GM18907 (cell line): ENCODE measurements at regions not wholly inside any gene's neighbourhood (a gene's known extent, or its start where the extent isn't known, plus 50 kb on each side); places are given as distances from the start of the nearest gene placed in this dataset.
A peak's percentile ranks its signal among the peaks of the same experiment; 100 is the strongest.
"Not testable (repeated sequence)": the region's sequence is repeated elsewhere in the genome, so short reads cannot be mapped to it uniquely, and the experiment has no call there.

Experiments
- ATAC-seq: cut with Tn5 transposase; IDR thresholded peaks from one replicate; pipeline ENCODE4 v1.9.1; 2021; ENCODE audit warnings: mild to moderate bottlenecking, moderate library complexity; ENCODE audit not compliant: unreplicated experiment

- ATAC-seq, result no peak
Measured at GRCh38 chr6:131336596-131336995, 201.3 kb downstream of the AKAP7 start.

DNA sequence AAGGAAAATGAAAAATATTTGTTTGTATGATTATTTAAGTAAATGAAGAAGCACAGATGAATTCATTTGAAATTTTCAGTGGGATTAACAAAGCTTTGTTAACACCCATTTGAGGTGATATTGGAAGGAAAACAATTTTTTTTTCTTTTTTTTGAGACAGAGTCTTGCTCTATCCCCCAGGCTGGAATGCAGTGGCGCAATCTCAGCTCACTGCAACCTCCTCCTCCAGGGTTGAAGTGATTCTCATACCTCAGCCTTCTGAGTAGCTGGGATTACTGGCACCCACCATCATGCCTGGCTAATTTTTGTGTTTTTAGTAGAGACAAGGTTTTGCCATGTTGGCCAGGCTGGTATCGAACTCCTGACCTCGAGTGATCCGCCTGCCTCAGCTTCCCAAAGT, 211.6 kb downstream of the AKAP7 start:
- ATAC-seq, result not testable (repeated sequence)

DNA sequence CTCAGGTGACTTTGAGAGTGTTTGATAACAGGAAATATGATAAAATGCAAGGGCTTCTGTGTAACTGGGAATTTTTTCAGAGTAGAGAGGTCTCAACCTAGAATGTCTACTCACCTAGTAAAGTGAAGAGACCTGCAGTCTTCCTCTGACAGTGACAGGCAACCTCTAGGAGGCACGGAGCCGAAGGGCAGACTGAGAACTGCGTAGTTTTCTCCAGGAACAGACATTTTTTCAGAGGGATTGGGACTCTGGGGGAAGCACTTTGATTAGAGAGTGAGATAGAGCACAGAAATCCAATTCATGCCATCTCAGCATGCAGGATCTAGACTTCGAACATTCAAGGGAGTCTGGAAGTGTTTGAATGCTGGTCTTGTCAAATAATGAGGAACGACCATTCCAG, 213.3 kb downstream of the AKAP7 start:
- no peak for ATAC-seq

- no peak for ATAC-seq
Measured at GRCh38 chr6:131349199-131349598, 213.9 kb downstream of the AKAP7 start.

DNA sequence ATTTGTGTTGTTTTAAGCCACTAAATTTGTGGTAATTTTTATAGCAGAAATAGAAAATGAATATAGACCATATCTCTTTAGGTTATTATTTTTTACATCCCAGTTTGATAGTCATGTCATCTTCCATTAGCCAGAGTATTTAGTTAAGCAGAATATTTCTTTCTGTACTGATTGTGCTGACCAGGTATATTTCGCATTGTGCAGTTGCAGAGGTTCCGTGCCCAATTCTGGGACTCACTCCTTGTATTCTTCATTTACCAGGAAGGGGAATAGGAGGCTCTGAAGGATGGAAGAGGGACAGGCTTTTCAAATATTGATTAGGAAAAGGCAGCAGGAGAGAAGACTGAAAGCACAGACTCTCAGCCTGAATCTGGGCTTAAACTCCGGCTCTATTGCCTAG, 217.8 kb downstream of the AKAP7 start:
- no peak for ATAC-seq

DNA sequence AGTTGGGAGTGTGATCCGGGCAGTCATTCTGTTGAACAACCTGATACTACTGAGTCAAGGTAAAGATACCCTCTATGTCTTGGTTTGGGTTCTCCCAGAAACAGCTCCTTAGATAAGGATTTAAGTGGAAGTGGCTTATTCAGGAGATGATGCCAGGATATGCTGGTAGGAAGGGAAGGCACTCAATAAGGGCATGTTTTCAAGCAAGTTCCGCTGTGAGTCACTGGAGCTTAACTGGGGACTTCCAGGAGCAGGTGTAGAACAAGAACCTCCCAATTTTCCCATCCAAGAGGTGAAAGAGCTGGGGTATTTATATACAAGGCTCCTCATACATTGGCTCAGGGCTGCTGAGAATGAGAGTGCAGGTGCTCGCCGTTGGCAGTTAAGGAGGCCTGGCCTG, 218.6 kb downstream of the AKAP7 start:
- ATAC-seq, result no peak

GRCh38 chr6:131354356-131354755, 218.7 kb upstream of the ARG1 start:
- no peak for ATAC-seq

GRCh38 chr6:131356161-131356560, 216.9 kb upstream of the ARG1 start:
- no peak for ATAC-seq

DNA sequence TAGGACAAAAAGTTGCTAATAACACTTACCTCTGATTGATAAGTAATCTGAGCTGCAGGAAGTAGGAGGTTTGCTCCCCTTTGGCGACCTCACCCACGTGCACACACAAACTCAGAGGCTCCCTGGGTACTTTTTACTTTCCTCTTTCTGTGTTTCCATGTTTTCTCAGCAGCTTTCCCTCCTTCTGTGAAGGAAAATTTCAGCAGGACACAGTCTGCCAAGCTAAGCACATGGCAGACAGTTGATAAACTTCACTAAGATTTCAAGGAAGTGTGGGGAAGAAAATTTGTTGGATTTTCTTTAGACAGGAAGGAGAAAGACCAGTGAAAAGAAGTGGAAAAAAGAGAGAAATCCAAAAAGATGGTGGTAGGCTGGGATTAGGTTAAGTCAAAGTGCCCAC, 215.5 kb upstream of the ARG1 start:
- ATAC-seq, result no peak

DNA sequence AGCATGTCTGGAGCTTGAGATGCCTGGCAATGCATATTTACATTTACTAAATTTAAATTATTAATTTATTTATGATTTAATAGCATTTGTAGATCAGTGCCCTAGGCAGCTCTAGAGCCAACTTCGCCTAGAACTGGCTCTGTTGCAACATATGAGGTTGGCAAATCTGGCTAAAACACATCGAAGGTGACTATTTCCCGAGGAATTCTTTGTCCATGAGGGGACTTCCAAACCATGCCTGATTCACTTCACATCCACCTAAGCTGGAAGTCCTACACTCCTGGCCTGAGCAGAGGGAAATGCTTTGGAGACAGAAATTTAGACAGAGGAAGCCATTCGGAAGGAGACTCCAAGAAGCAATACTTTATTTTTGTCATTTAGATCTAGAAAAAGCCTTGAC, 211.0 kb upstream of the ARG1 start:
- no peak for ATAC-seq

DNA sequence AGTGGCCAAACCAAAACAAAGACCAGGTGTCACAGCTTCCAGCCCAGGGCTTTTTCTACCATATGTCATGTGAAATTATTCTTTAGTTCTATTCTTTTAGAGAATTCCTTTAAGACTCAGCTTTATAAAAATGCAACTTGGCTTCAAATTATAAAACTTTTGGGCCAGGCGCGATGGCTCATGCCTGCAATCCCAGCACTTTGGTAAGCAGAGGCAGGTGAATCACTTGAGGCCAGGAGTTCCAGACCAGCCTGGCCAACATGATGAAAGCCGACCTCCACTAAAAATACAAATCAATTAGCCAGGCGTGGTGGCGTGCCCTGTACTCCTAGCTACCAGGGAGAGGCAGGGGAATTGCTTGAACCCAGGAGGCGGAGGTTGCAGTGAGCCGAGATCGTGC, 210.3 kb upstream of the ARG1 start:
- ATAC-seq, result no peak

DNA sequence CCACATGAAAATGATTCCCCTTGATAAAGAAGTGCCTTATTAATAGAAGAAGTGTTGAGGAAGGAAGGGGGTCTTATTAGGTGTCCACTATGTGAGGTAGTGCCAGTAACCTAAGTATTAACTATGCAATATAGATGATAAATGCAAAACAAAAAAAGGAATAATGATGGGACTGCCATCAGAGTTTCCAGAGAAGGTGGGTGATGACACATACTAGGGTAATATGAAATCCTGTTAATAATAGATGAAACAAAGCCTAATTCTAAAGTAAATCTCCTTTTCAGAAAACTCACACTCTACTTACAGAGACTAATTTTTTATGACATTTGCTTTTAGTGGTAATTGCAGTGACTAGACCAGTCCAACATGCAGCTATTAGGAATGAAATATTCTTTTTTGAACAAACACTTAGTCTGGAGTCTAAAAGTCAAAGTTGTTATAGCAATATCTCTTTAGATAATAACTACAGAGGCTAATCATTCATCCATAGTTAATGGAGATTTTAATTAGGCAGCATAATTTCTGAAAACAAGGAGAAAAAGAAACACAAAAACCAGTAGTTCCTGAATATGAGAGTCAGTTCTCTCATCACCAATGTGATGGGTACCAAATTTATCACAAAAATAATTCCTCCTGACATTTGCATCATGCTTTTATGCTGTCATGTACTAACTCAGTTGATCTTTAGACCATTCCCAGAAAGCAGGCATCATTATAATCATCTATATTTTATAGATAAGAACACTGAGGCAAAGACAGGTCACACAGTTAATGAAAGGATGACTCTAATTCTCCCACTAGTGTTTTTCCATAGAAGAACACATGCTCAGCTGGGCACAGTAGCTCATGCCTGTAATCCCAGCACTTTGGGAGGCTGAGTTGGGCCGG, 208.8 kb upstream of the ARG1 start:
- no peak for ATAC-seq

- ATAC-seq, result no peak
Measured at GRCh38 chr6:131366223-131366622, 206.8 kb upstream of the ARG1 start.

DNA sequence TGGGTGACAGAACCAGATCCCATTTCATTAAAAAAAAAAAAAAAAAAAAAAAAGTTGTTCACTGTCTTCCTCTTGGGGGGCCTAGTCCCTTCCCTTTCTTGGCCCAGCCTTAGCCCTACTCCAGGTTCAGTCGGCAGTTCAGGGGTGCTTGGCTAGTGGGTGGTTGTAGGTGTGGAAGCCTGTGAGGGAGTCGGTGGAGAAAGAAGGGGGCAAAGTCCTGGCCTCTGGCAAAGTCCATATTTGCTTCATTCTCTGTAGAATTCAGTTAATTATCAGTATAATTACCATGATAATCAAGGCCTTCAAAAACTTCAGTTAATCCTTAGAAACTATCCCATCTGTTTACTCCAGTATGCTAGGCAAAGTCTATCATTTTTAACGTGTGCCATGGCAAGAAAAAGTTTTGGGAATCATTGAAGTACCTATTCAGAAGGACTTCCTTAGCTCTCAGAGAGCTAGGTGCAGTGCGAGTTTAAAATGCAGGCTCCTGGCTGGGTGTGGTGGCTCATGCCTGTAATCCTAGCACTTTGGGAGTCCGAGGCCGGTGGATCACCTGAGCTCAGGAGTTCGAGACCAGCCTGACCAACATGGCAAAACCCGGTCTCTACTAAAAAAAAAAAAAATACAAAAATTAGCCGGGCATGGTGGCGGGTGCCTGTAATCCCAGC, 205.7 kb upstream of the ARG1 start:
- ATAC-seq, result no peak

GRCh38 chr6:131368198-131368911, 204.7 kb upstream of the ARG1 start:
- peak; percentile 77 for ATAC-seq

- ATAC-seq, result no peak
Measured at GRCh38 chr6:131372535-131372934, 200.5 kb upstream of the ARG1 start.

- no peak for ATAC-seq
Measured at GRCh38 chr6:131377112-131377705, 195.8 kb upstream of the ARG1 start.

DNA sequence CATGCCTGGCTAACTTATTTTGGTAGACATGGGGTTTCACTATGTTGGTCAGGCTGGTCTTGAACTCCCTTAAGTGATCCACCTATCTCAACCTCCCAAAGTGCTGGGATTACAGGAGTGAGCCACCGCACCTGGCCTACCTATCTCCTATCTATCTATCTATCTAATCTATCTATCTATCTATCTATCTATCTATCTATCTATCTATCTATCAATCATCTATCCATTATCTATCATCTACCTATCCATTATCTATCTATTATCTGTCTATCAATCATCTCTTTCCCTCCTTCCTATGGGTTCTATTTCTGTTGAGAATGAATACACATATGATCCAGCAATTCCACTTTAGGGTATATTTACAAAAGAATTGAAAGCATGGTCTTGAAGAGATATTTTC, 194.2 kb upstream of the ARG1 start:
- no peak for ATAC-seq

GRCh38 chr6:131379948-131380347, 193.1 kb upstream of the ARG1 start:
- ATAC-seq, result no peak

DNA sequence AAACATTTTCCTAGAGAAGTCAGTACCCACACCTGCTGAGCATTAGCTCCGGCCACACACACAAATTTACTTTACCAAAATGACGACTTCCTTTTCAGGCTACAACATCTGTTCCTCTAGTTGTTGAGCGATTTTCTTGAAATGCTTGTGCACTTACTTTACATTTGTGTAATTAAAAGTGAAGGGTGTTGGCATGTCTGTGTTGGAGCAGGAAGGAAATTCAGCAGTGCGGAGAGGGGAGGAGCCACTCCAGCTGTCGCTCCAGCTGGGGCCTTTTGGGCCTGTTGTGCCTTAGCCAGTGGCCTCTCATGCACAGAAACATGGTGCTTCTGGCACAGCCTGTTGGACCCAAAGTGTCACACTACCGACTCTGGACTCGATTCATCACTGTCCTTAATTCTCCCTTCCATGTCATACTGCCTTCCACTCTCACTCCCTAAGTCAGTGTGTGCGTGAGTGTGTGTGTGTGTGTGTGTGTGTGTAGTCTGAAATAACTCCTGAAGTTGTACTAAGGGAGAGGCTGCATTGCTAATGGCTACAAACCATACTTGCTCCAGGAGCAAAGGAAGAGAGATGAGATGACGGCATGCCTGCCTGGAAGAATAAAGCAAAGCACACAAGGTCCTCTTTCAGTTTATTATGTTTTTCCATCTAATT, 191.8 kb upstream of the ARG1 start:
- no peak for ATAC-seq

DNA sequence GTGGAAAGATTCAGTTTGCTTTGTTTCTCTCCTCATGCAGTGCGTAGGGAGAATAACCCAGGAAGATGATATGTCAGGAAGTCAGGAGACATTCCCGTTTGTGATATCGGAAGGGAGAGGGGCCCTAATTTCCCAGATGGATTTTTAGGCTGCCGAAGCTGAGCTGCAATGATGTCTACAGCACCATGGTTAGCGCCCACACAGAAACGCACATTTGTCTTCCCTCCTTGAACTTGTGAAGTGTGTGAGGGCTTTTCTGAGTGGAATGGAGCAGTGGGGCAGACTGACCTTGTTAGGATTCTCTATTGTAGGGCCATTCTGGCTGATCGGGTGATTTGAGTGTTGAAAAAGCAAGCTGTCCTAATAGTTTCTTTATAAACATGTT, 191.3 kb upstream of the ARG1 start:
- ATAC-seq, result no peak
